OCI-LY7 (cell line): ENCODE measurements at regions not wholly inside any gene's neighbourhood (a gene's known extent, or its start where the extent isn't known, plus 50 kb on each side); places are given as distances from the start of the nearest gene placed in this dataset.

ENCODE experiments used
- BruUV-seq: library from RNA; stranded (reverse); fragments of 400-500 nt; replicated peaks from 2 replicates; lab custom pipeline; 2021; lab: Mats Ljungman, UMichigan
- CTCF ChIA-PET: fragments of 300-600 bp; sonication (Branson Sonifier 250); formaldehyde crosslinking; loops from one replicate; lab custom pipeline; 2022; ENCODE audit warnings: antibody characterized with exemption; ENCODE audit not compliant: unreplicated experiment; lab: Charles Lee
- POLR2A ChIA-PET: fragments of 300-600 bp; sonication (Branson Sonifier 250); formaldehyde crosslinking; loops from one replicate; lab custom pipeline; 2022; ENCODE audit warnings: antibody characterized with exemption; lab: Charles Lee
- DNase-seq: peaks from one replicate; pipeline ENCODE4 v3.0.0-alpha.2; 2015; ENCODE audit warnings: low spot score
- H2AFZ ChIP-seq: fragments of 200-600 bp; sonication (generic), shearing (Covaris generic); 2 replicates; pipeline ENCODE4 v1.6.1; 2014; ENCODE audit warnings: mild to moderate bottlenecking, antibody characterized with exemption, low read length, moderate library complexity
- H3K27ac ChIP-seq: fragments of 200-600 bp; sonication (generic); 2 replicates; pipeline ENCODE4 v1.5.1; 2014; ENCODE audit warnings: mixed run types, low read depth, mild to moderate bottlenecking, moderate library complexity, low read length, inconsistent platforms; ENCODE audit not compliant: poor library complexity, severe bottlenecking
- H3K36me3 ChIP-seq: fragments of 200-600 bp; sonication (generic); 2 replicates; pipeline ENCODE4 v1.6.1; 2014; ENCODE audit warnings: mild to moderate bottlenecking, antibody characterized with exemption, low read length, moderate library complexity, mixed read lengths; ENCODE audit not compliant: insufficient read depth
- H3K4me1 ChIP-seq: fragments of 200-600 bp; sonication (generic); 2 replicates; pipeline ENCODE4 v1.5.1; 2014; ENCODE audit warnings: mild to moderate bottlenecking, low read length; ENCODE audit not compliant: insufficient read depth, poor library complexity, severe bottlenecking
- H3K4me2 ChIP-seq: fragments of 200-600 bp; sonication (generic); 2 replicates; pipeline ENCODE4 v1.6.1; 2014; ENCODE audit warnings: mild to moderate bottlenecking, low read length
- H3K4me3 ChIP-seq: fragments of 200-600 bp; sonication (generic); 2 replicates; pipeline ENCODE4 v1.5.1; 2014; ENCODE audit warnings: mild to moderate bottlenecking, low read depth, low read length; ENCODE audit not compliant: poor library complexity, severe bottlenecking
- H3K79me2 ChIP-seq: fragments of 200-600 bp; sonication (generic); 2 replicates; pipeline ENCODE4 v1.6.1; 2016; ENCODE audit warnings: low read depth, mild to moderate bottlenecking, low read length, moderate library complexity, mixed read lengths; ENCODE audit not compliant: insufficient read depth
- H3K9me2 ChIP-seq: fragments of 200-600 bp; sonication (generic); 2 replicates; pipeline ENCODE4 v1.6.1; 2016; ENCODE audit warnings: mild to moderate bottlenecking, low read length, mixed read lengths; ENCODE audit not compliant: insufficient read depth
- H3K9me3 ChIP-seq: fragments of 200-600 bp; sonication (generic); 2 replicates; pipeline ENCODE4 v1.6.1; 2014; ENCODE audit warnings: mild to moderate bottlenecking, mixed run types, low read length, mixed read lengths
- H4K20me1 ChIP-seq: fragments of 200-600 bp; sonication (generic); 2 replicates; pipeline ENCODE4 v1.6.1; 2014; ENCODE audit warnings: mild to moderate bottlenecking, antibody characterized with exemption, low read length, moderate library complexity, mixed read lengths; ENCODE audit not compliant: insufficient read depth
- CTCF ChIP-seq: fragments of 200-600 bp; sonication (generic); conservative IDR thresholded peaks from 2 replicates; pipeline ENCODE4 v1.5.1; 2014; ENCODE audit warnings: mild to moderate bottlenecking, antibody characterized with exemption, low read length, moderate library complexity, mixed read lengths
- EZH2phosphoT487 ChIP-seq: fragments of 200-600 bp; sonication (generic); IDR thresholded peaks from 2 replicates; pipeline ENCODE4 v1.6.1; 2018; ENCODE audit warnings: low read depth, borderline replicate concordance, mild to moderate bottlenecking, mixed run types, antibody characterized with exemption, low read length, moderate library complexity, mixed read lengths
- intact Hi-C: fragments of 100-400 bp; cut with micrococcal nuclease; formaldehyde crosslinking; loops from one replicate; pipeline ENCODE4 v1.10.0; 2022; ENCODE audit not compliant: unreplicated experiment

GRCh38 chr9:27671636-27672035 is 98.4 kb upstream of the C9orf72 start:
- Histone ChIP-seq H3K36me3 (no peaks in the 10 kb centered on the region), H2AFZ (no peak overlapping the region), H4K20me1 (no peaks in the 10 kb centered on the region), H3K4me1 (no peaks in the 10 kb centered on the region), H3K4me3 (no peak overlapping the region), H3K9me3 (no peaks in the 10 kb centered on the region), H3K9me2 (no peaks in the 10 kb centered on the region), H3K79me2 (no peaks in the 10 kb centered on the region), H3K4me2 (no peak overlapping the region), H3K27ac (no peak overlapping the region)
- no TSS peak for BruUV-seq
- intact Hi-C loops: no loop called here
- no peak for TF ChIP-seq CTCF
- TF ChIP-seq EZH2phosphoT487: no peak
- no peak for DNase-seq
- ChIA-PET CTCF (no interaction called here), POLR2A (interaction anchor here (0.6 kb wide), 1 partner anchor 248 kb away, joined by 3 read pairs; no protein-coding TSS in a partner anchor)

- Histone ChIP-seq H2AFZ (no peak overlapping the region), H3K4me3 (no peak overlapping the region), H3K36me3 (no peaks in the 10 kb centered on the region), H3K4me2 (no peak overlapping the region), H3K9me3 (no peaks in the 10 kb centered on the region), H3K9me2 (no peaks in the 10 kb centered on the region), H3K4me1 (no peaks in the 10 kb centered on the region), H3K79me2 (no peaks in the 10 kb centered on the region), H3K27ac (no peak overlapping the region), H4K20me1 (no peaks in the 10 kb centered on the region)
- TF ChIP-seq CTCF (no peak), EZH2phosphoT487 (no peak)
- POLR2A ChIA-PET: interaction anchor here (1.6 kb wide), 1 partner anchor 14 kb away, joined by 3 read pairs; no protein-coding TSS in a partner anchor
- BruUV-seq: no TSS peak
- intact Hi-C loops: no loop called here
- no peak for DNase-seq
- CTCF ChIA-PET: no interaction called here
Measured at GRCh38 chr9:27672718-27673117, 99.4 kb upstream of the C9orf72 start.

- H3K4me2 ChIP-seq: no peak overlapping the region
- H3K9me2 ChIP-seq: no peaks in the 10 kb centered on the region
- ChIA-PET CTCF (no interaction called here), POLR2A (interaction anchor here (1.6 kb wide), 1 partner anchor 13 kb away, joined by 3 read pairs; no protein-coding TSS in a partner anchor)
- no peaks in the 10 kb centered on the region for H3K79me2 ChIP-seq
- H3K36me3 ChIP-seq: no peaks in the 10 kb centered on the region
- no peak for DNase-seq
- no peaks in the 10 kb centered on the region for H4K20me1 ChIP-seq
- no TSS peak for BruUV-seq
- no peak overlapping the region for H2AFZ ChIP-seq
- TF ChIP-seq EZH2phosphoT487 (no peak), CTCF (no peak)
- no peak overlapping the region for H3K27ac ChIP-seq
- no peaks in the 10 kb centered on the region for H3K4me1 ChIP-seq
- intact Hi-C loops: no loop called here
- H3K9me3 ChIP-seq: no peaks in the 10 kb centered on the region
- H3K4me3 ChIP-seq: no peak overlapping the region
Measured at GRCh38 chr9:27673641-27674040, 100.4 kb upstream of the C9orf72 start.
